ENCODE measurements at regions not wholly inside any gene's neighbourhood (a gene's known extent, or its start where the extent isn't known, plus 50 kb on each side); places are given as distances from the start of the nearest gene placed in this dataset.
"Not testable (repeated sequence)": the region's sequence is repeated elsewhere in the genome, so short reads cannot be mapped to it uniquely, and the experiment has no call there.

GRCh38 chr1:146672608-146673007 lies 265.5 kb upstream of the NBPF12 start:
- H3K4me3 ChIP-seq (ENCODE audit: low read depth, low read length); DNase-seq (ENCODE audit: low read depth): not testable (repeated sequence)

- not testable (repeated sequence) for H3K4me3 ChIP-seq (ENCODE audit: low read depth, low read length); DNase-seq (ENCODE audit: low read depth)
These were observed 266.5 kb upstream of the NBPF12 start for GRCh38 chr1:146671588-146671987.

- DNase-seq (ENCODE audit: low read depth); H3K4me3 ChIP-seq (ENCODE audit: low read depth, low read length): not testable (repeated sequence)
These were observed 267.1 kb upstream of the NBPF12 start for GRCh38 chr1:146670832-146671566.

GRCh38 chr1:146666275-146666674 lies 271.8 kb upstream of the NBPF12 start:
- not testable (repeated sequence) for DNase-seq (ENCODE audit: low read depth); H3K4me3 ChIP-seq (ENCODE audit: low read depth, low read length)

- H3K4me3 ChIP-seq (ENCODE audit: low read depth, low read length); DNase-seq (ENCODE audit: low read depth): not testable (repeated sequence)
These were observed 277.9 kb upstream of the NBPF12 start for GRCh38 chr1:146660242-146660641.

GRCh38 chr1:146656356-146657060 lies 281.6 kb upstream of the NBPF12 start:
- DNase-seq (ENCODE audit: low read depth), result not testable (repeated sequence)

GRCh38 chr1:146654763-146655162 lies 283.4 kb upstream of the NBPF12 start:
- not testable (repeated sequence) for DNase-seq (ENCODE audit: low read depth); H3K4me3 ChIP-seq (ENCODE audit: low read depth, low read length)

More at GRCh38 chr1:146656356-146657060, 281.6 kb upstream of the NBPF12 start:
- not testable (repeated sequence) for H3K4me3 ChIP-seq (ENCODE audit: low read depth, low read length)

GRCh38 chr1:146645978-146646604 lies 292.0 kb upstream of the NBPF12 start:
- not testable (repeated sequence) for H3K4me3 ChIP-seq (ENCODE audit: low read depth, low read length); DNase-seq (ENCODE audit: low read depth)

- H3K4me3 ChIP-seq (ENCODE audit: low read depth, low read length); DNase-seq (ENCODE audit: low read depth): not testable (repeated sequence)
These were observed 296.6 kb upstream of the NBPF12 start for GRCh38 chr1:146641534-146641933.

GRCh38 chr1:146640671-146641070 lies 297.5 kb upstream of the NBPF12 start:
- DNase-seq (ENCODE audit: low read depth), result not testable (repeated sequence)

GRCh38 chr1:146630302-146630701 lies 307.8 kb upstream of the NBPF12 start:
- not testable (repeated sequence) for H3K4me3 ChIP-seq (ENCODE audit: low read depth, low read length)

More at GRCh38 chr1:146640671-146641070, 297.5 kb upstream of the NBPF12 start:
- not testable (repeated sequence) for H3K4me3 ChIP-seq (ENCODE audit: low read depth, low read length)

GRCh38 chr1:146618582-146618981 lies 319.5 kb upstream of the NBPF12 start:
- not testable (repeated sequence) for DNase-seq (ENCODE audit: low read depth); H3K4me3 ChIP-seq (ENCODE audit: low read depth, low read length)

More at GRCh38 chr1:146630302-146630701, 307.8 kb upstream of the NBPF12 start:
- DNase-seq (ENCODE audit: low read depth), result not testable (repeated sequence)

- DNase-seq (ENCODE audit: low read depth); H3K4me3 ChIP-seq (ENCODE audit: low read depth, low read length): not testable (repeated sequence)
These were observed 333.4 kb upstream of the NBPF12 start for GRCh38 chr1:146604681-146605080.

GRCh38 chr1:146600720-146601307 lies 337.3 kb upstream of the NBPF12 start:
- not testable (repeated sequence) for DNase-seq (ENCODE audit: low read depth); H3K4me3 ChIP-seq (ENCODE audit: low read depth, low read length)

GRCh38 chr1:146599906-146600305 lies 338.2 kb upstream of the NBPF12 start:
- not testable (repeated sequence) for H3K4me3 ChIP-seq (ENCODE audit: low read depth, low read length); DNase-seq (ENCODE audit: low read depth)

- DNase-seq (ENCODE audit: low read depth); H3K4me3 ChIP-seq (ENCODE audit: low read depth, low read length): not testable (repeated sequence)
These were observed 352.4 kb upstream of the NOTCH2NLA start for GRCh38 chr1:146581229-146581628.

GRCh38 chr1:146567541-146567940 lies 338.7 kb upstream of the NOTCH2NLA start:
- DNase-seq (ENCODE audit: low read depth); H3K4me3 ChIP-seq (ENCODE audit: low read depth, low read length): not testable (repeated sequence)

GRCh38 chr1:146558032-146558431 lies 329.2 kb upstream of the NOTCH2NLA start:
- not testable (repeated sequence) for DNase-seq (ENCODE audit: low read depth); H3K4me3 ChIP-seq (ENCODE audit: low read depth, low read length)

- not testable (repeated sequence) for H3K4me3 ChIP-seq (ENCODE audit: low read depth, low read length); DNase-seq (ENCODE audit: low read depth)
These were observed 327.6 kb upstream of the NOTCH2NLA start for GRCh38 chr1:146556405-146556804.
